ENCODE measurements at regions not wholly inside any gene's neighbourhood (a gene's known extent, or its start where the extent isn't known, plus 50 kb on each side); places are given as distances from the start of the nearest gene placed in this dataset.

GRCh38 chr7:40921589-40922315, 781.1 kb downstream of the INHBA start:
- DNase-seq (ENCODE audit: insufficient read length, low spot score) (no peak), FAIRE-seq (peak; percentile 23)

GRCh38 chr7:40918701-40919271, 784.0 kb downstream of the SUGCT start:
- FAIRE-seq = no peak
- DNase-seq (ENCODE audit: insufficient read length, low spot score) = no peak

- DNase-seq (ENCODE audit: insufficient read length, low spot score) (no peak), FAIRE-seq (no peak)
Observed at GRCh38 chr7:40916813-40917212, 782.0 kb downstream of the SUGCT start.

- FAIRE-seq (no peak), DNase-seq (ENCODE audit: insufficient read length, low spot score) (no peak)
Observed at GRCh38 chr7:40915071-40915470, 780.3 kb downstream of the SUGCT start.
